HG02642 (cell line): ENCODE measurements at regions not wholly inside any gene's neighbourhood (a gene's known extent, or its start where the extent isn't known, plus 50 kb on each side); places are given as distances from the start of the nearest gene placed in this dataset.

ENCODE experiments used
- ATAC-seq: cut with Tn5 transposase; IDR thresholded peaks from one replicate; pipeline ENCODE4 v1.9.1; 2021; ENCODE audit warnings: mild to moderate bottlenecking; ENCODE audit not compliant: unreplicated experiment, poor library complexity

GRCh38 chr2:83596592-83597282 is 862.3 kb downstream of the SUCLG1 start:
- ATAC-seq: no peak

DNA sequence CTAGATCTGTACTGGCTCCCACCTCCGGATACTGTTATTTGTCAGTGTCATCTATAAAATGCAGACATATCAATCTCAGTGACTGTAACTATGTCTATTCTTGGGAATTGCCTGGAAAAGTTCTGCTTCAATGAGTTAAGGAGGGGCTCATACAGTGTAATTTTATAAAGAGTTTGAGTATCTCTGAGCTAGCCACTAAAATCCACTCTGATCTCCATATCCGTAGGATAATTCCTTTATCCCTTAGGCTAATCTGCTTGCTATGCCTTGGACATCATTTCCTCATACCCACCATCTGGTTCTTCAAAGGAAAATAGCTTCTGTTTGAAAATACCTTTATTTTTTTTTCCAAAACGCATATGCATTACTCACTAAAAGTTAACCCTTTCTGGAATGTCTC is 863.2 kb downstream of the SUCLG1 start:
- no peak for ATAC-seq

- no peak for ATAC-seq
Measured at GRCh38 chr2:83595121-83595690, 863.9 kb downstream of the SUCLG1 start.

DNA sequence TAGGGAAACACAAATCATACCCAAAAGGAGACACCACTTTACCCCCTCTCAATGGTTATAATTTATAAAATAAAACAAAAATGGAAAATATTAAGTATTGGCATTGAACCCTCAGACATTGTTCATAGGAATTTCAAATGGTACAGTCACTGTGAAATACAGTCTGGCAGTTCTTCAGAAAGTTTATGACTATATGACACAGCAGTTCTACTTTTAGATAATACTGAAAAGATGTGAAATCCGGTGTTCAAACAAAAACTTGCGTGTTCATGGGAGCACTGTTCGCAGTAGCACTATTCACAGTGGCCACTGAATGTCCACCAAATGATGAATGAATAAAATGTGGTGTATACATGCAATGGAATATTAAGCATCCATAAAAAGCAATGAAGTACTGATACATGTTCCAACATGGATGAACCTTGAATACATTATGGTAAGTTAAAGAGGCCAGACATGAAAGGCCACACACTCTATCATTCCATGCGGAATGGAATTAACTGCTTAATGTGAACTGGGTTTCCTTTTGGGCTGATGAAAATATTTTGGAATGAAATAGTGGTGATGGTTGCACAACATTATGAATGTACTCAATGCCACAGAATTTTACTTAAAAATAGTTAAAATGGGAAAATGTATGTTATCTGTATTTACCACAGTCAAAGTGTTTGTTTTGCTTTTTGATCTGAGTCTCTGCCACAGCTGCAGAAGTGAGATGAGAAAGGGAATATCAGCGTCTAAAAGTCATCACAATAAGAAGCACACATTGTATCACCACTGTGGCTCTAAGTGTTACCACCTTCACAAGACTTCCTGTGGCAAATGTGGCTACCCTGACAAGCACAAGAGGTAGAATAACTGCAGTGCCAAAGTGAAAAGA is 864.6 kb downstream of the SUCLG1 start:
- ATAC-seq: no peak

DNA sequence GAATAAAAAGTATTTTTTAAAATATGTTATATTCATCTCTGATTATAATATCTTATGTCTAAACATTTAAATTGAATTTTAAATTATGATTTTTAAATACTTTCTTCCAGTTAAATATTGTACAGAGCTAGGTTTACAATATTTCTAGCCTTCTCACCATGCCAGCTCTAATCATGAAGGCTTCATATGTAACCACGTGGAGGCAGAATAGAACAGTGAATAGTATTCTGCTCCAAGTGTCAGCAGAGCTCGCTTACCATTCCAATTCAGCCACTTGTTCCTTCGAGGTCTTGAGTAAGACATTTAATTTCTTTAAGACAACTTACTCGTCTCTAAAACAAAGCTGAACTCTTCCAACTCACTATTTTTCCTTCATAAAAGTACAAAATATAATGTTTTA is 871.8 kb downstream of the SUCLG1 start:
- ATAC-seq: no peak

DNA sequence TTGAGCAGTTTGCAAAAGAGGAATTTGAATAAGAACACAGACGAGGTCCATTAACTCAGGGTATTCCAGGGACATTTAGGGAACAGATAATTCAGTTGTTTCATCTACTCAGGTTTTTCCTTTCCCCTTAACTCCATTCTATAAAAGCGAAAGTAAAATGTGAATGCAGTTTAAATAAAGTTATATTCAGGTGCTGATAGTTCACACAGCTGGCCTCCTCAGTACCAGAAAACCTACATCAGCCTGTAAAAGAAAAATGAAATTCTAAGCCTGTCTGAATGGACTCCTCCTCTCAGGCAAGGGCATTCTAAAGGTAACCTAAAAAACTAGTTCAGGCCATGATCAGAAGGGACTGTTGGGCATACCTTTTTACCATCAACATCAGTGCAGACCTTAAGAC is 873.8 kb downstream of the SUCLG1 start:
- no peak for ATAC-seq

GRCh38 chr2:83584672-83585071 is 874.4 kb downstream of the SUCLG1 start:
- ATAC-seq: no peak

- no peak for ATAC-seq
Measured at GRCh38 chr2:83582589-83582988, 876.5 kb downstream of the SUCLG1 start.

DNA sequence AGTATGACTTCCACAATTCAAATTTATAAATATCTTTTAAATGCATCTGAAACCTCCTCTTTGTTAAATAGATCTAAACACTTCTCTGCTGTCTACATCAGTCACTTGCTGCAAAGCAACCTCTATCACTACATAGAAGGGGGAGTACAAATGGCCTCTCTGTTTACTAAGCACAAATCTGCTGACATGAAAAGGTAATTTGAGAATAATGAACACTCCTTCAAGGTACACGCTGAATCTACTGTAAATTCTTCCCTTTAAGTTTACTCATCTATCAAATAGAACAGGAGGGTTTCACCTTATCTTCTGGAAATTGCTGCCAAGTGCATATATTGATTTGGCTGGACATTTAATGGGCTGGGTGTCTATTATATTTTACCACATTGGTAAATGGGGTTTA is 879.6 kb downstream of the SUCLG1 start:
- no peak for ATAC-seq

- no peak for ATAC-seq
Measured at GRCh38 chr2:83578405-83578804, 880.7 kb downstream of the SUCLG1 start.

- ATAC-seq: no peak
Measured at GRCh38 chr2:83574614-83575013, 884.5 kb downstream of the SUCLG1 start.

DNA sequence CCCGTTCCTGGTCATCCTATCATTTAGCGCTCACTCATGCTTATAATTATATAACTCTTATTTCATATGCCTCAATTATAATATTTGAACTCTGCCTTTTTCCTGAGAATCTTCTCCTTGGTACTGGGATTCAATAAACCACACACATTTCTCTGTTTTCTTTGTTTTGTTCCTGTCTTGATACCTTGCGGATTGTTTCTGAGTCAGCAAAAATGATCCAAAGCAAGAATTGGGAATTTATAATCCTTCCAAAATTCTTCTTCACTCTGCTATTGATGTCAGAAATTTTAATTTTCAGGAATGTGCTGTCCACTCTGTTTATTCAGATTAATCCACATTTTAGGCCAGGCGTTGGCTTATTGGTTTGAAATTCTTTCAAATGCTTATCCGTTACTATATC is 886.0 kb downstream of the SUCLG1 start:
- ATAC-seq: no peak

DNA sequence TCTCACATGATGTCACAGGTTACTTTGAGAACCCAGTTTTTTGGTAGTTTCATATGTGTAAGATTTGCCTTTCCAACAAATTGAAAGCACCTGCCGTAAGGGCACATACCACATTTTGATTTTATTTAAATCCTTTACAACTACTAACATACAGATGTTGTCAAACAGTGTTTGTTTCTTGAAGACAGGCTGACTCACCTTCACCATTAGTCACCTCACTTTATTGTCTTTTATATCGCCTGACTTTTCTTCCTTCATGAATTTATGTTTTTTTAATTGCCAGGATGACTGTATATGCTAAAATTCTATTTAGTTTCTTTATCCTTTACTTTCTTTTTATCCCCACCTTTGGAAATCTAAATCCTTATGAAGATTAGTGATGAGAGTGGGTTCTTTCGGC is 886.7 kb downstream of the SUCLG1 start:
- no peak for ATAC-seq

- no peak for ATAC-seq
Measured at GRCh38 chr2:83567551-83567950, 891.5 kb downstream of the SUCLG1 start.

DNA sequence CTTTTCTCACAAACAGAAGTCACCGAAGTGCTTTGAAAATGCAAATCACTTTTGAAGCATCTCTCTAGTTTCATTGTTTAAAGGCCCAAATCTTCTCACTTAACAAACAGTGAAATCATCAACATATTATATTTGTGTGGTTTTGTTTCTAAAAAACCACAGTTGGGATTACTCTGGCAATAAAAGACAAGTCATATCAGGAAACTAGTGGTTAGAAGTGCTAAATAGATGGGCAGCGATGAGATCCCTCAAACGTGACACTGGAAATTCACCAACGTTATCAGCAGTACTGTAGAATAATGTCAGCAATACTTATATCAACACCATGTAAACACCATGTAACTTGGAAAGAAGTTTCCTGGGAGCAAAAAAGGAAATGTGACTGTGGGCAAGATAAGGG is 893.5 kb downstream of the SUCLG1 start:
- no peak for ATAC-seq

DNA sequence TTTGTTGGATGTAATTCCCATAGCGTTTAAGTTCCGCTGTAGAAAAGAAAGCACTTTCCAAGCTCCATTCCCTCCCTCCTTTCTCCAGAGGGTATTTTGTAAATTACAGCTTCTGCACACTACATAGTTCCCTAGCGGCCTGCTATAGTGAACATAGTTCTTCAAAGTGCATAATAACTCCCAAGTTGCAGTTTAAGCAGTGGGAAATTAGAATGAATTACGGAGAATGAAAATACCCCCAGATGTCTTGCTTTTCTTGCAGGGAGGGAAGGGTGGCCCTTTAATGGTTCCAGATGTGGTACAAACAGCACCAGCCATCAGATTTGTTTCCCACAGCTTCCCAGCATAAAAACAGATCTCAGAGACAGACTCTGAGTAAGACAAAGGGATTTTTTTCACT is 893.9 kb downstream of the SUCLG1 start:
- ATAC-seq: no peak

- ATAC-seq: no peak
Measured at GRCh38 chr2:83561592-83561991, 897.5 kb downstream of the SUCLG1 start.

DNA sequence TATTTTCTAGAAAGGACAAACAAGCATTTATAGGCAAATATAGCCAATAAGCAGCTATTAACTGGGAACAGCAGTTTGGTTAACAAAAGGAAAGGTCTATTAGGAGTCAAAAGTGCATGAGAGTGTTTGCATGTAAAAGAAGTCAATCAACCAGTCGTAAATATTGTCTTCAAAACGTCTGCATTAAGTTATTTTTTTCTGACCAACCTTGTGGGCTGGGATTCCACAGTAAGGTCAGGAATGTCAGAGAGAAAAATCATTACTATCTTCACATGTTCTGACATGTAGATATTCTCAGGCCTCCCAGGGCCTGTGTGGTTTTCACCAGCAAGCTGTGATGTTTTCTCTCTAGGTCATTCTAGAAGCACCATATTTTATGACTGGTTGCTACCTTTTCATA is 922.5 kb downstream of the SUCLG1 start:
- ATAC-seq: no peak

- no peak for ATAC-seq
Measured at GRCh38 chr2:83534416-83534815, 924.7 kb downstream of the SUCLG1 start.

- no peak for ATAC-seq
Measured at GRCh38 chr2:83531206-83531826, 927.8 kb downstream of the SUCLG1 start.

DNA sequence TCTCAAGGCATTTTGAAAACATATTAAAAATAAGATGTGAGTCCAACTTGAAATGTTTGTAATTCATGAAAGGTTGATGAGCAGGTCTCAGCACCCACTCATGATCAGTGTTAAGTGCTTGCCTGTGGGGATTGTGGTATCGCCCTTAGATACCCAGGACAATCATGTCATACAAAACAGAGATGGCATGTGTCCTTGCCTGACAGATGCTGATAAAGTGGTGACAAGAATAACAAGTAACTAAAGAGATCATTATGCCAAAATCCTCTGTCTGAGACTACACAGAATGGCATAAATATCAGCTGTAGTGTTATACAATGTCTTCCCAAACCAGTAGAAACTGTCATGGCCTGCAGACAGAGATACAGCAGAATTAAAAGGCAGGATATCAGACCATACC is 930.3 kb downstream of the SUCLG1 start:
- no peak for ATAC-seq
